KMS-11 (cell line): ENCODE measurements at regions not wholly inside any gene's neighbourhood (a gene's known extent, or its start where the extent isn't known, plus 50 kb on each side); places are given as distances from the start of the nearest gene placed in this dataset.

Source experiments
- H2AFZ ChIP-seq: fragments of 200-600 bp; sonication (generic); 2 replicates; pipeline ENCODE4 v1.6.1; 2016; ENCODE audit warnings: antibody characterized with exemption, mixed run types, low read depth
- H3K27ac ChIP-seq: fragments of 200-600 bp; sonication (generic); 2 replicates; pipeline ENCODE4 v1.6.1; 2016; ENCODE audit warnings: mild to moderate bottlenecking, mixed run types
- H3K27me3 ChIP-seq: fragments of 200-600 bp; sonication (generic); 2 replicates; pipeline ENCODE4 v1.6.1; 2017; ENCODE audit warnings: mild to moderate bottlenecking, low read depth, mixed run types, moderate library complexity; ENCODE audit not compliant: insufficient read depth
- H3K36me3 ChIP-seq: fragments of 200-600 bp; sonication (generic); 2 replicates; pipeline ENCODE4 v1.6.1; 2017; ENCODE audit warnings: mild to moderate bottlenecking, mixed run types; ENCODE audit not compliant: insufficient read depth
- H3K4me1 ChIP-seq: fragments of 200-600 bp; sonication (generic); 2 replicates; pipeline ENCODE4 v1.6.1; 2016; ENCODE audit warnings: mild to moderate bottlenecking, low read depth, mixed run types; ENCODE audit not compliant: poor library complexity, severe bottlenecking
- H3K4me2 ChIP-seq: fragments of 200-600 bp; sonication (generic); 2 replicates; pipeline ENCODE4 v1.7.0; 2016; ENCODE audit warnings: mild to moderate bottlenecking, mixed run types
- H3K4me3 ChIP-seq: fragments of 200-600 bp; sonication (generic); IDR thresholded peaks from 2 replicates; pipeline ENCODE4 v1.6.1; 2017; ENCODE audit warnings: low read depth, low read length, mixed read lengths; ENCODE audit not compliant: insufficient read depth
- H3K79me2 ChIP-seq: fragments of 200-600 bp; sonication (generic); 2 replicates; pipeline ENCODE4 v1.6.1; 2016; ENCODE audit warnings: low read depth, mixed run types; ENCODE audit not compliant: insufficient read depth
- H3K9ac ChIP-seq: fragments of 200-600 bp; sonication (generic); 2 replicates; pipeline ENCODE4 v1.6.1; 2016; ENCODE audit warnings: mild to moderate bottlenecking, mixed run types
- H4K20me1 ChIP-seq: fragments of 200-600 bp; sonication (generic); 2 replicates; pipeline ENCODE4 v1.6.1; 2016; ENCODE audit warnings: mild to moderate bottlenecking, mixed run types; ENCODE audit not compliant: insufficient read depth
- CTCF ChIP-seq: fragments of 200-600 bp; sonication (generic); conservative IDR thresholded peaks from 2 replicates; pipeline ENCODE4 v1.6.1; 2017; ENCODE audit warnings: low read depth, mild to moderate bottlenecking, antibody characterized with exemption, low read length, moderate library complexity, mixed read lengths

- Histone ChIP-seq H4K20me1 (no peaks in the 10 kb centered on the region), H2AFZ (no peak overlapping the region), H3K27me3 (no peaks in the 10 kb centered on the region), H3K27ac (no peak overlapping the region), H3K4me2 (no peak overlapping the region), H3K9ac (no peak overlapping the region), H3K4me1 (no peaks in the 10 kb centered on the region), H3K79me2 (no peaks in the 10 kb centered on the region), H3K4me3 (no peak overlapping the region), H3K36me3 (no peaks in the 10 kb centered on the region)
- no peak for TF ChIP-seq CTCF
Observed at GRCh38 chr9:28407351-28407750, 834.1 kb upstream of the C9orf72 start.

DNA sequence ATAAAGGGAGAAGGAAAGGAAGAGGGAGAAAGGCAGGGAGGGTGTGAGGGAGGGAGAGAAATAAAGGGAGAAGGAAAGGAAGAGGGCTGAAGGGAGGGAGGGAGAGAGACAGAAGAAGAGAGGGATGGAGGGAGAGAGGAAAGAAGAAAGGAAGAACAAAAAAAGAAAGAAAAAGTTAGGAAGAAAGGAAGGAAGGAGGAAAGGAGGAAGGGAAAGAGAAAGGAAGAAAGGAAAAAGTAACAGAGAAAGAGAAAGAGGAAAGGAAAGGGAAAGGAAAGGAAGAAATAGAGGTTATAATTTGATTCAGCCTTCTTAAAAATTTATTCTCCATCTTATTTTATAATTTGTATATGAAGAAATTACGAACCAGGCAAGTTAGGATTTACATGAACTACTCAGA lies 836.6 kb upstream of the C9orf72 start:
- no peaks in the 10 kb centered on the region for H3K4me1 ChIP-seq
- H3K9ac ChIP-seq: no peak overlapping the region
- H3K79me2 ChIP-seq: no peaks in the 10 kb centered on the region
- H2AFZ ChIP-seq: no peak overlapping the region
- H3K4me3 ChIP-seq: no peak overlapping the region
- no peak for TF ChIP-seq CTCF
- H4K20me1 ChIP-seq: no peaks in the 10 kb centered on the region
- H3K27me3 ChIP-seq: no peaks in the 10 kb centered on the region
- no peak overlapping the region for H3K27ac ChIP-seq
- H3K4me2 ChIP-seq: no peak overlapping the region
- no peaks in the 10 kb centered on the region for H3K36me3 ChIP-seq

- Histone ChIP-seq H3K36me3 (no peaks in the 10 kb centered on the region), H3K9ac (no peak overlapping the region), H3K4me2 (no peak overlapping the region), H3K27ac (no peak overlapping the region), H4K20me1 (no peaks in the 10 kb centered on the region), H3K4me1 (no peaks in the 10 kb centered on the region), H3K79me2 (no peaks in the 10 kb centered on the region), H2AFZ (no peak overlapping the region), H3K4me3 (no peak overlapping the region), H3K27me3 (no peaks in the 10 kb centered on the region)
- no peak for TF ChIP-seq CTCF
Observed at GRCh38 chr9:28410411-28410810, 837.1 kb upstream of the C9orf72 start.

DNA sequence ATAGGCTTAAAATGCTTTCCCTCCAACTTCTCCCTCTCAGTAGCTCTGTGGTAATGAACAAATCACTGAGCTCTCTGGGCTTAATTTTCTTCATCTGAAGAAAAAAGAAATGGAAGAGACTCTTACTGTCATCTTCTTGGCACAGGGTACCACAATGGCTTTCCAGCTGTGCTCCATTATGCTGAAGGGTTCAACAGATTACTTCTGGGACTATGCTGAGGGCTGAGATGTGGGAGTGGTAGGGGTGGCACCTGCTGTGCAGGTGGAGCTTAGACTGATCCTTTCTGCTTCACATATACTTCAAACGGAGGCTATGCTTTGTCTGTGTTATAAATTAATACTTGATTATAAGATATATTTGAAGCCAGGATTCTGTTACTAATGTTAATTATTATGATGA lies 840.2 kb upstream of the C9orf72 start:
- no peak overlapping the region for H3K4me3 ChIP-seq
- no peak overlapping the region for H3K4me2 ChIP-seq
- H2AFZ ChIP-seq: no peak overlapping the region
- no peak for TF ChIP-seq CTCF
- H3K27me3 ChIP-seq: no peaks in the 10 kb centered on the region
- no peak overlapping the region for H3K27ac ChIP-seq
- H3K9ac ChIP-seq: no peak overlapping the region
- H3K4me1 ChIP-seq: no peaks in the 10 kb centered on the region
- H3K36me3 ChIP-seq: no peaks in the 10 kb centered on the region
- H4K20me1 ChIP-seq: no peaks in the 10 kb centered on the region
- H3K79me2 ChIP-seq: no peaks in the 10 kb centered on the region

DNA sequence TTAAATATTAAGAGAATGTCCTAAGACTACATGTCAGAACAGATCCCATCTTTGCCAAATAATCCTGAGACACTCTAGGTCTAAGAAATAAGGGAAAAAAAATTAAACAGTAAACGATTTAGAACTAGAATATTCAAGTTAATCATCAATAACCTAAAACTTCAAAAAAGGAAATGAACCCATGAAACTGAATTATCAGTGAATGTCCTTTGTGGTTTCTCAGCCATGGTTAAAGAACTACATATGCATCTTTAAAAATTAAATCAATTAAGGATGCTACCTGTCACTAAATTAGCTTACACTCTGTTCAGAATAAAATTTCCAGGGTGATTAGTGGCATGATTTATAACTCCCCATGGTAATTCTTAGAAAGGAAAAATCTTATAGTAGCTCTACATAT lies 850.0 kb upstream of the C9orf72 start:
- H3K79me2 ChIP-seq: no peaks in the 10 kb centered on the region
- no peak overlapping the region for H3K4me2 ChIP-seq
- H3K9ac ChIP-seq: no peak overlapping the region
- no peaks in the 10 kb centered on the region for H3K27me3 ChIP-seq
- H2AFZ ChIP-seq: no peak overlapping the region
- TF ChIP-seq CTCF: no peak
- no peaks in the 10 kb centered on the region for H3K36me3 ChIP-seq
- no peaks in the 10 kb centered on the region for H3K4me1 ChIP-seq
- no peak overlapping the region for H3K27ac ChIP-seq
- no peak overlapping the region for H3K4me3 ChIP-seq
- no peaks in the 10 kb centered on the region for H4K20me1 ChIP-seq
